ENCODE measurements at regions not wholly inside any gene's neighbourhood (a gene's known extent, or its start where the extent isn't known, plus 50 kb on each side); places are given as distances from the start of the nearest gene placed in this dataset.
"Not testable (repeated sequence)": the region's sequence is repeated elsewhere in the genome, so short reads cannot be mapped to it uniquely, and the experiment has no call there.

DNA sequence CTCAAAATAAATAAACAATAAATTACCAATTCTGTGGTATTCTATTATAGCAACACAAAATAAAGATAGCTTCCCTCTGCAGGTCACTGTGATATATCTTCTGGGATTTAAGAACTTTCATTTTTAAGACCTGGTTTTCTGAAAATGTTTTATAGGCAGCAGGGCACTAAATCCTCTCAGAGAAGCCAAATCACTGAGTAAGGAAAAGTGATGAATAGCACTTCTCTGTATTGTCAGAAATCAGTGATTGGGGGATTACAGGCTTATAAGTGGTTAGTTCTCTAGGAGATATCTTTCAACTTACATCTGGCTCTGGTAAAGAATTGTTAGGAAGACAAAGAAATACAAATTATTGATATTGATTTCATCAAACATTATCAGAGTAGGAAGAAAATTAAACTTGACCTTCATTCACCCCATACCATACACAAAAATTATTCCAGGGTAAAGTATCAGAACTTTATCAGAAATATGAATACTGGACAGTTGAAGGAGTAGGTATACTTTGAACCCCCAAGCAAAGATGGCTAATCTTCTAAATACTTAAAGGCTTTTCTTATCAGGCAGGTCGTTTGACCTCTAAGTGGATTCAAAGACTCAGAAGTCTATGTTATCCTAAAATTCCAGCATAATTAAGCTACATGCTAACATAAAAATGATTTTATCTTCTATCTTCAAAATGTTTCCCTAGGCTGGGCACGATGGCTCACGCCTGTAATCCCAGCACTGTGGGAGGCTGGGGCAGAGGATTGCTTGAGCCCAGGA lies 81.6 kb upstream of the USP9X start:
- ATAC-seq, result no peak

- no peak for ATAC-seq
Observed at GRCh38 chrX:41005445-41005992, 79.7 kb upstream of the USP9X start.

DNA sequence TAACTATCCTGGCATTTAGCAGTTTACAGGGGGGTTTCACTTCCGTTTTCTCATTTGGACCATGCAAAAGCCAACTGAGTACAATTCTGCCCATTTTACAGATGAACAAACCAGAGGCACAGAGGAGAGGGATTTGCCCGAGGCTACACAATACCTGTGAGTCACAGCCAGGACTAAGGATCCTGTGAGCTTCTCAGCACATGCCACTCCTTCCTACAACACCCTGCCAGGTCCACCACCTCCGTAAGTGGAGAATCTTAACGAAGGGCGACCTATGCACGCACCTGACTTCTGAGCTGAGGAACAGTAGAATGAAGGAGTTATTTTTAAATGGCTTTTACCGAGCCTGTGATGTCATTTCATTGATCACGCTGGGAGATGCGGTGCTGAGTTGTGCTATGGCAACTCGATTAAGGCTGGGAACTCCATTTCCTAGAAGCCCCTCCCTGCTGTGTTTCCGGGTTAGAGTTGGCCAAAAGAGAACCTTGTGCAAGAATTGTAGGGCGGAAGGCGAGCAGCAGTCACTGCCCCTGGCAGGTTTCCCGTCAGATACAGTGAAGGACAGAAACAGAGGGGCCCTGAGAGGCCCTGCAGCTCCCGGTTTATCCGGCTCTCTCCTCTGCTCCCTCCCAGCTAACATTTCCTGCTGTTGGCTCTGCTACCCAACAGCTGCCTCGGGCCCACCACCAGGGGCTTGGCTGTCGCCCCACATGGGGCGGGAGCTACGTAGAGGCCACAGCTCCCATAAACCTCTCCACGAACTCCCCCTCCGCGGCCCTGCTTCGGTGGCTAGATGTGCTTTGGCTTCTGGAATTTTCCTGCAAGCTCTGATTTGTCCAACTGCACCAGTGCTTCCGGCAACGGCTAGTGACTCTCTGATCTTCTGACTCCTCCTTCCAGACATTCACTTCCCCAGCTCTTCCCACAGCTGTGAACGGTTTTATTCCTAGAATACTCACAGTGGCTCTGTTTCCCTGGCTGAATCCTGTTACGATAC lies 75.1 kb upstream of the USP9X start:
- peak; percentile 85 for ATAC-seq

GRCh38 chrX:41014776-41015360 lies 70.4 kb upstream of the USP9X start:
- peak; percentile 67 for ATAC-seq

GRCh38 chrX:41017785-41018184 lies 67.5 kb upstream of the USP9X start:
- ATAC-seq, result not testable (repeated sequence)

DNA sequence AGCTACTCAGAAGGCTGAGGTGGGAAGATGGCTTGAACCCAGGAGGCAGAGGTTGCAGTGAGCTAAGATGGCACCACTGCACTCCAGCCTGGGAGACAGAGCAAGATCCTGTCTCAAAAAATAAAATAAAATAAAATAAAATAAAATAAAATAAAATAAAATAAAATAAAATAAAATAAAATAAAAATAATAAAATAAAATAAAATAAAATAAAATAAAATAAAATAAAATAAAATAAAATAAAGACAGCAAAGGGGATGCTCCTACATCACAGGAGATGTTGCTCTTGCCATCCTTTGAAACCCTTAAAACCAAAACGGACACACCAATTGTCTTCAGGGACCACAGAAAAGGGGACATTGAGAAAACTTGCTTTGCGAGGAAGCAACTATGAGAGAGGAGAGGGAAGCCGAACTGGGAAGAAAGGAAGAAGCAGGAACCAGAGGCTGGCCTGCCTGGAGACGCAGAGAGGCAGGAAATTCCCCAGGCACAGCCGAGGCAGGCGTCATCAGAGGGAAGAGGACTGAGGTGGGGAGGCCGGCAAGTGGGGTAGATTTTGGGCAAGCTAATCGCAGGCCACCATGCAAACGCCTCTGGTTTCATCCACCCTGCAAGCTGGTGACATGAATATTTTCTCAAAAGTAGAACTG lies 66.7 kb upstream of the USP9X start:
- not testable (repeated sequence) for ATAC-seq

GRCh38 chrX:41019041-41019392 lies 66.2 kb upstream of the USP9X start:
- ATAC-seq, result no peak

DNA sequence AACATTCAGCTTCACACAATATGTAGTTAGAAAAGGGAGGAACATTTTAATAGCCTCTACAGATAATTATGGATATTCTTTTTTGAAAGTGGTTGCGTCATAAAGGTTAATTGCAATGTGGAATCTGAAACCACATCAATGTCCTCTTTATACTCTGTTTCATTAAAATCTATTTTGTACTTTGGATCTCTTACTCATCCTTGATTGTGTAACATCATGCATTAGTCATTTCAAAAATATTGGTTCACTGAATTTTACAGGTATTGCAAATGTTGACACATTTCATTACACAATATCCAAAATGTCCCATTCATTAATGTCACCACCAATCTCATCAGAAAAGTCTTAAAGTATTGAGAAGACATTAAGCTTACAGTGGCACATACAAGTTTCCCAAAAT lies 62.7 kb upstream of the USP9X start:
- ATAC-seq, result peak; percentile 69

GRCh38 chrX:41023098-41023497 lies 62.1 kb upstream of the USP9X start:
- ATAC-seq, result no peak

GRCh38 chrX:41024335-41024734 lies 60.9 kb upstream of the USP9X start:
- ATAC-seq, result not testable (repeated sequence)

DNA sequence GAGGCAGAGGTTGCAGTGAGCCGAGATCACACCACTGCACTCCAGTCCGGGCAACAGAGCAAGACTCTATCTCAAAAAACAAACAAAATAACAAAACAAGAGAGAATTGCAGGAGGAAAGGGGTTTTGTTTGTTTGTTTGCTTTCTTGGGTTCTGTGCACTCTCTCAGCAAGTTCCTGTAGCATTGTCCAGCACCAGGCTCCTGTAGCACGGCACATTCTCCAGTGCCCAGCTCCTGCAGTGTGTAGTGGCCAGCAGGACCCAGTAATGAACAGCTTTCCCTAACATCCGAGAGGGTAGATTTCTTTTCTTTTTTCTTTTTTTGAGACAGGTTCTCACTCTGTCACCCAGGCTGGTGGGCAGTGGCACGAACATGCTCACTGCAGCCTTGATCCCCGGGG lies 60.5 kb upstream of the USP9X start:
- ATAC-seq, result no peak

DNA sequence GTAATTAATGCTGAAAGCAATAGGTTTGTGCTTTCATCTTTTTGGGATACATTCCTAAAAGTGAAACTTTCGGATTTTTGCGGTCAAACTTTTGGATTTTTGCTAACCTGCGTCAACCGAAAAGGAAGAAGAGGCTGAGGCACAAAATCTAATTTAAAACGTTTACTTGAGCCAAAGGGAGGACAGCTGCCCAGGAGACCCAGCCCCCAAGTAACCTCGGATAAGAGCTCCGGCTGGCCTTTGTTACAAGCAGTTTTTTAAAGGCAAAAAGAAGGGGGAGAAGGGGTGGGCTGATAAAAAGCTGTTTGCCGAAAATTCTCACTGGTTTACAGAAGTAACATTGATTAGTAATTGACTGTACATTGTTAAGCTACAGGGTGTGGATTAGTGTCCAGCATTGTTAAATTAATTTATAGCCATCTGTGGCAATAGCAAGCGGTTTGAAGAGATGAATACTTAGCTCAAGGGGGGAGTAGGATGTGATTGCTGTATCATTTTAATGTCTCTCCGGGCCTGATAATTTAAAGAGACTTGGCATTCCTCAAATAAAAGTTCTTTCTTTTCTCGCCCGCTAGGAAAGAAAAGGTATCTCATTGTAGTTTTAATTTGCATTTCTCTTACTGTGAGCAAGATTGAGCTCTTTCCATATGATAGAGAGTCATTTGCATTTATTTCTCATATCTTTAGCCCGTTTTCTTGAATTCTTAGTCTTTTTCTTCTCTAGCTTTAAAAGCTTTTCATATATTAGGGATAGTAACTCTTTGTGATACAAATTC lies 59.1 kb upstream of the USP9X start:
- no peak for ATAC-seq

DNA sequence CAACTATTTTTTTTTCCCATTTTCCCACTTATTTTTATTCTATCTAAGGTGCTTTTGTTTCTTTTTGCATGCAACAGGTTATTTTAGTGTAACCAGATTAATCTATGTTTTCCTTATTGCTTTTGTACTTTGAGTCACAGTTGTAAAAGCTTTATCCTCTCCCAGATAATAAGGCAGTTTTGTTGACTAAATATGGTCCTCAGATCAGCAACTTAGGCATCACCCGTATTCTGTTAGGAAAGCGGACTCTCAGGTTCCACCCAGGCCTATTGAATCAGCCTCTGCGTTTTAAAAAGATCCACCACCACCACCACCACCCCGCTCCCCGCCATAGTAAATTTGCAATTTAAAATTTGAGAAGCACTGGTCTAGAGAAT lies 58.6 kb upstream of the USP9X start:
- ATAC-seq, result no peak

DNA sequence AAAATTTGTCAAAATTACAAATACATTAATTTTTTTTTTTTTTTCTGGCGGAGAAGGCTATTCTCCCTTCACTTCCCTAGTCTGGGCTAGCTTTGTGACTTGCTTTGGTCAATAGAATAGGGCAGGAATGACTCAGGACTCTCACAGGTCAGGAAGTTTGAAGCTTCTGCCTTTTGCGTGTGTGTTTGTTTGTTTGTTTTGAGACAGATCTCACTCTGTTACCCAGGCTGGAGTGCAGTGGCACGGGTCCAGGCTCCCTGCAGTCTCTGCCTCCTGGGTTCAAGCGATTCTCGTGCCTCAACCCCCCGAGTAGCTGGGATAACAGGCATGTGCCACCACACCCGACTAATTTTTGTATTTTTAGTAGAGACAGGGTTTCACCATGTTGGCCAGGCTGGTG lies 55.9 kb upstream of the USP9X start:
- no peak for ATAC-seq

DNA sequence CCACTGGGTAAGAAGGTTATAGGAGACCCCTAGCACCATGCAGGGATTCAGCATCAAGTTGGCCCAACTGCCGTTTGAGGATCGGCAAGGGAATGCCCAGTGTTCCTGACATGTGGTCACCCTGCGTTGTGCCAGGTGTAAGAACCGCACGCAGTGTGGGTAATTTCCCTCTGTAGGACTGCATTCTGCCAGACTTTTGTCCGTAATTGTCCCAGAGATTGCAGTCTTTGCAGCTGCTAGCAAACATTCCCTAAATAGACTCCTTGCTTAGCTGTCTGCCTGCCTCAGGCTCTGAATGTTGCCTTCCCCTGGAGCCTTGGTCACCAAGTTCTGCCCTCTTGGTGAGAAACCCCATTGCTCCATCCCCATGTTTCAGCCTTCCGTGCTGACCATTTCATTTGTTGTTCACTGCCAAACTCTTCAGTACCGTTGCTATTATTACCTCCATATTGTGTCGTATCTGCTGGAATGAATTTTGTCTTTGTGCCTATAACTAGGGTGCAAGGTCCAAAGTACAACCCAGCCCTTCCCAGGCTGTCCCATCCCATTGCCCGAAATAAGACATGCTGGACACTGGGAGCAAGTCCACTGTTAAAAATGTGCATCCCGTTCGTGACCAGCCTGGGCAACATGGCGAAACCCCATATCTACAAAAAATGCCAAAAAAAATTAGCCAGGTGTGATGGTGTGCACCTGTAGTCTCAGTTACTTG lies 53.8 kb upstream of the USP9X start:
- no peak for ATAC-seq

- ATAC-seq, result no peak
Observed at GRCh38 chrX:41033299-41033698, 51.9 kb upstream of the USP9X start.

DNA sequence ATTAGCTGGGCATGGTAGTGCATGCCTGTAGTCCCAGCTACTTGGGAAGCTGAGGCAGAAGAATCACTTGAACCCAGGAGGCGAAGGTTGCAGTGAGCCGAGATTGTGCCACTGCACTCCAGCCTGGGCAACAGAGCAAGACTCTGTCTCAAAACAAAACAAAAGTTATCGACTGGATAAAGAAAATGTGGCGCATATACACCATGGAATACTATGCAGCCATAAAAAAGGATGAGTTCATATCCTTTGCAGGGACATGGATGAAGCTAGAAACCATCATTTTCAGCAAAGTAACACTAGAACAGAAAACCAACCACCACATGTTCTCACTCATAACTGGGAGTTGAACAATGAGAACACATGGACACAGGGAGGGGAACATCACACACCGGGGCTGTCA lies 50.3 kb upstream of the USP9X start:
- ATAC-seq, result not testable (repeated sequence)
